ENCODE measurements at regions not wholly inside any gene's neighbourhood (a gene's known extent, or its start where the extent isn't known, plus 50 kb on each side); places are given as distances from the start of the nearest gene placed in this dataset.

DNA sequence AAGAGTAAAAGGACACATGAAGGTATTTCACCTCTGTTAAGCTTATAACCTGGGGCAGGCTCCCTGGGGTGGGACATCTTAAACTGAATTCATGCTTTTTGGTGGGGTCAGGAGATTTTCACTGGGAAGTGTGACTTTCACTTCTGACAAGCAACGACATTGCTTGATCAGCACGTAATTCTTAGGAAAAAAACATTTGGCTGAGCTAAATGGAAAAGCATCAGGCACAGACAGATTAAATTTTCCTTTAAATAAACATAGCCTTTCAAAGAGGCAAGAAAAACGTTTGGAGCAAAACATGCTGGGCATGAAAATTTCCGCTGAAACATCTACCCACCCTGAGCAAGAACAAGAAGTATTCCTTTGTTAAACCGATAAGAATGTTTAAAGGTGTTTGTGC lies 674.0 kb upstream of the CELF4 start:
- TF ChIP-seq, protein P1, sequence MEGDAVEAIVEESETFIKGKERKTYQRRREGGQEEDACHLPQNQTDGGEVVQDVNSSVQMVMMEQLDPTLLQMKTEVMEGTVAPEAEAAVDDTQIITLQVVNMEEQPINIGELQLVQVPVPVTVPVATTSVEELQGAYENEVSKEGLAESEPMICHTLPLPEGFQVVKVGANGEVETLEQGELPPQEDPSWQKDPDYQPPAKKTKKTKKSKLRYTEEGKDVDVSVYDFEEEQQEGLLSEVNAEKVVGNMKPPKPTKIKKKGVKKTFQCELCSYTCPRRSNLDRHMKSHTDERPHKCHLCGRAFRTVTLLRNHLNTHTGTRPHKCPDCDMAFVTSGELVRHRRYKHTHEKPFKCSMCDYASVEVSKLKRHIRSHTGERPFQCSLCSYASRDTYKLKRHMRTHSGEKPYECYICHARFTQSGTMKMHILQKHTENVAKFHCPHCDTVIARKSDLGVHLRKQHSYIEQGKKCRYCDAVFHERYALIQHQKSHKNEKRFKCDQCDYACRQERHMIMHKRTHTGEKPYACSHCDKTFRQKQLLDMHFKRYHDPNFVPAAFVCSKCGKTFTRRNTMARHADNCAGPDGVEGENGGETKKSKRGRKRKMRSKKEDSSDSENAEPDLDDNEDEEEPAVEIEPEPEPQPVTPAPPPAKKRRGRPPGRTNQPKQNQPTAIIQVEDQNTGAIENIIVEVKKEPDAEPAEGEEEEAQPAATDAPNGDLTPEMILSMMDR (IDR thresholded peaks at IDR 0.05; ENCODE audit: extremely low read depth in 1 of 2, insufficient read depth in 1 of 2, low read depth in 1 of 2, low read length in 2 of 2), result no peak
- TF ChIP-seq POLR2A (IDR thresholded peaks at IDR 0.05; ENCODE audit: low read depth, low read length) (no peak), MYC (IDR thresholded peaks at IDR 0.05; ENCODE audit: low read depth, low read length) (no peak), EZH2 (IDR thresholded peaks at IDR 0.05; ENCODE audit: borderline replicate concordance, low read depth, low read length, severe bottlenecking) (no peak), POLR2AphosphoS5 (IDR thresholded peaks at IDR 0.05; ENCODE audit: insufficient read depth, low read depth, low read length) (no peak), FOS (IDR thresholded peaks at IDR 0.05; ENCODE audit: borderline replicate concordance, insufficient read depth, low read length) (no peak), JUN (IDR thresholded peaks at IDR 0.05; ENCODE audit: borderline replicate concordance, insufficient read depth, insufficient read length, low read depth) (no peak), GATA2 (IDR thresholded peaks at IDR 0.05; ENCODE audit: insufficient read depth, insufficient read length, low read depth, low read length) (no peak)
- TF ChIP-seq, protein P2, sequence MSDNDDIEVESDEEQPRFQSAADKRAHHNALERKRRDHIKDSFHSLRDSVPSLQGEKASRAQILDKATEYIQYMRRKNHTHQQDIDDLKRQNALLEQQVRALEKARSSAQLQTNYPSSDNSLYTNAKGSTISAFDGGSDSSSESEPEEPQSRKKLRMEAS (IDR thresholded peaks at IDR 0.05; ENCODE audit: insufficient read depth, insufficient read length), result no peak

Data from endothelial cell of umbilical vein (primary cell).